HG03064 (cell line): ENCODE measurements at regions not wholly inside any gene's neighbourhood (a gene's known extent, or its start where the extent isn't known, plus 50 kb on each side); places are given as distances from the start of the nearest gene placed in this dataset.

ENCODE experiments used
- ATAC-seq: cut with Tn5 transposase; IDR thresholded peaks from one replicate; pipeline ENCODE4 v1.9.1; 2021; ENCODE audit warnings: low read depth; ENCODE audit not compliant: unreplicated experiment

GRCh38 chr18:26745288-26746181 is 120.0 kb downstream of the AQP4 start:
- ATAC-seq, result no peak

- ATAC-seq, result no peak
These were observed 123.7 kb downstream of the AQP4 start for GRCh38 chr18:26741758-26742157.

GRCh38 chr18:26741048-26741447 is 124.5 kb downstream of the AQP4 start:
- no peak for ATAC-seq

- ATAC-seq, result no peak
These were observed 125.1 kb downstream of the AQP4 start for GRCh38 chr18:26740396-26740795.

GRCh38 chr18:26738706-26739105 is 126.8 kb downstream of the AQP4 start:
- no peak for ATAC-seq

- no peak for ATAC-seq
These were observed 129.2 kb downstream of the AQP4 start for GRCh38 chr18:26736301-26736700.

- no peak for ATAC-seq
These were observed 130.7 kb downstream of the AQP4 start for GRCh38 chr18:26734760-26735159.

- ATAC-seq, result no peak
These were observed 136.1 kb downstream of the AQP4 start for GRCh38 chr18:26729449-26729848.

- ATAC-seq, result no peak
These were observed 136.5 kb downstream of the AQP4 start for GRCh38 chr18:26729008-26729407.

GRCh38 chr18:26723981-26724380 is 141.5 kb downstream of the AQP4 start:
- no peak for ATAC-seq

GRCh38 chr18:26722565-26722931 is 143.0 kb downstream of the AQP4 start:
- no peak for ATAC-seq

GRCh38 chr18:26721854-26722564 is 143.5 kb downstream of the AQP4 start:
- no peak for ATAC-seq

GRCh38 chr18:26719896-26720295 is 145.6 kb downstream of the AQP4 start:
- no peak for ATAC-seq

- no peak for ATAC-seq
These were observed 148.3 kb downstream of the AQP4 start for GRCh38 chr18:26717123-26717719.

- ATAC-seq, result no peak
These were observed 150.8 kb downstream of the AQP4 start for GRCh38 chr18:26714739-26715138.

- ATAC-seq, result no peak
These were observed 153.8 kb downstream of the AQP4 start for GRCh38 chr18:26711756-26712155.

GRCh38 chr18:26710470-26711096 is 154.9 kb downstream of the AQP4 start:
- ATAC-seq, result peak; percentile 84

GRCh38 chr18:26709897-26710296 is 155.6 kb downstream of the AQP4 start:
- no peak for ATAC-seq

GRCh38 chr18:26708806-26709716 is 156.4 kb downstream of the AQP4 start:
- no peak for ATAC-seq

- no peak for ATAC-seq
These were observed 158.6 kb downstream of the AQP4 start for GRCh38 chr18:26706911-26707351.
